ENCODE measurements at regions not wholly inside any gene's neighbourhood (a gene's known extent, or its start where the extent isn't known, plus 50 kb on each side); places are given as distances from the start of the nearest gene placed in this dataset.

GRCh38 chr4:181051931-181052330 lies 1191.3 kb upstream of the TENM3 start:
- TF ChIP-seq CTCF (IDR thresholded peaks at IDR 0.05; ENCODE audit: low read length) (no peak), EZH2 (optimal IDR thresholded peaks at IDR 0.05; ENCODE audit: low read depth, low read length) (no peak), EZH2phosphoT487 (IDR thresholded peaks at IDR 0.05; ENCODE audit: low read length) (no peak)

All from MM.1S (cell line).